Endothelial cell of umbilical vein (primary cell): ENCODE measurements at regions not wholly inside any gene's neighbourhood (a gene's known extent, or its start where the extent isn't known, plus 50 kb on each side); places are given as distances from the start of the nearest gene placed in this dataset.

Experiments used
- BruUV-seq: library from RNA; stranded (reverse); fragments of 400-500 nt; replicated peaks from 2 replicates; lab custom pipeline; 2021; lab: Mats Ljungman, UMichigan
- CTCF ChIA-PET: fragments of 300-600, 350-600 bp; sonication (Branson Sonifier 250); formaldehyde crosslinking; loops from one replicate; lab custom pipeline; 2021; ENCODE audit warnings: antibody characterized with exemption, inconsistent platforms; lab: Charles Lee
- POLR2A ChIA-PET: fragments of 300-600, 350-600 bp; sonication (Branson Sonifier 250); formaldehyde crosslinking; loops from one replicate; lab custom pipeline; 2021; ENCODE audit warnings: antibody characterized with exemption, inconsistent platforms; lab: Charles Lee
- DNase-seq: peaks from one replicate; pipeline ENCODE4 v3.0.0-alpha.2; 2011; ENCODE audit warnings: low read depth, low spot score
- FAIRE-seq: peaks from 2 replicates; lab custom pipeline; 2011; peaks lifted over from hg19 to GRCh38; lab: Jason Lieb, UNC
- H2AFZ ChIP-seq: 2 replicates; pipeline ENCODE4 v1.6.0; 2012; ENCODE audit warnings: low read depth, low read length, control low read depth, inconsistent platforms
- H3K27ac ChIP-seq: 2 replicates; pipeline ENCODE4 v1.5.1; 2011; ENCODE audit warnings: low read depth, mild to moderate bottlenecking, control low read depth, low read length, moderate library complexity; ENCODE audit not compliant: insufficient read depth
- H3K27me3 ChIP-seq, 2 experiments: 2 replicates each; pipeline versions ENCODE4 v1.6.0 to v1.6.1; 2011; ENCODE audit warnings: low read length in 2 of 2, mixed read lengths in 1 of 2; ENCODE audit not compliant: control insufficient read depth in 2 of 2, insufficient read depth in 2 of 2
- H3K36me3 ChIP-seq, 2 experiments: 2 replicates in 1 of 2; 3 replicates in 1 of 2; pipeline ENCODE4 v1.5.1; 2011; ENCODE audit warnings: low read length in 2 of 2, mild to moderate bottlenecking in 1 of 2, moderate library complexity in 1 of 2; ENCODE audit not compliant: control insufficient read depth in 2 of 2, insufficient read depth in 2 of 2; ENCODE audit errors: extremely low read depth in 1 of 2
- H3K4me1 ChIP-seq: 3 replicates; pipeline ENCODE4 v1.5.1; 2011; ENCODE audit warnings: mild to moderate bottlenecking, low read length; ENCODE audit not compliant: control insufficient read depth, insufficient read depth; ENCODE audit errors: extremely low read depth
- H3K4me2 ChIP-seq: 2 replicates; pipeline ENCODE4 v1.6.1; 2011; ENCODE audit warnings: low read length, control low read depth, mixed read lengths; ENCODE audit not compliant: insufficient read depth
- H3K4me3 ChIP-seq, 3 experiments: fragments of 200-600 bp in 1 of 3; sonication (generic), shearing (Covaris generic) in 1 of 3; replicated peaks in 1 of 3; 2 replicates each; pipeline ENCODE4 v1.5.1; 2011 to 2016; ENCODE audit warnings: control low read depth in 3 of 3, low read length in 3 of 3, mild to moderate bottlenecking in 2 of 3, inconsistent platforms in 1 of 3, low read depth in 1 of 3, moderate library complexity in 1 of 3; ENCODE audit not compliant: insufficient read depth in 1 of 3
- H3K79me2 ChIP-seq: 2 replicates; pipeline ENCODE4 v1.6.0; 2012; ENCODE audit warnings: low read length, inconsistent platforms; ENCODE audit not compliant: control insufficient read depth, insufficient read depth
- H3K9ac ChIP-seq: replicated peaks from 2 replicates; pipeline ENCODE3; 2011; ENCODE audit warnings: low read length, control low read depth; ENCODE audit not compliant: insufficient read depth; ENCODE audit errors: extremely low read depth
- H3K9me1 ChIP-seq: replicated peaks from 3 replicates; pipeline ENCODE4 v1.6.0; 2011; ENCODE audit warnings: mild to moderate bottlenecking, low read length; ENCODE audit not compliant: control insufficient read depth, insufficient read depth; ENCODE audit errors: extremely low read depth
- H3K9me3 ChIP-seq: replicated peaks from 2 replicates; pipeline ENCODE4 v1.5.1; 2012; ENCODE audit warnings: low read length, inconsistent platforms; ENCODE audit not compliant: control insufficient read depth, insufficient read depth
- H4K20me1 ChIP-seq: replicated peaks from 2 replicates; pipeline ENCODE3; 2011; ENCODE audit warnings: mild to moderate bottlenecking, low read length; ENCODE audit not compliant: control insufficient read depth, insufficient read depth; ENCODE audit errors: extremely low read depth
- EZH2 ChIP-seq: IDR thresholded peaks from 2 replicates; pipeline ENCODE4 v1.6.1; 2012; ENCODE audit warnings: borderline replicate concordance, low read depth, mild to moderate bottlenecking, moderate library complexity, low read length, inconsistent platforms; ENCODE audit not compliant: severe bottlenecking
- FOS ChIP-seq: IDR thresholded peaks from 2 replicates; pipeline ENCODE4 v1.6.1; 2011; ENCODE audit warnings: mild to moderate bottlenecking, low read length, moderate library complexity, borderline replicate concordance; ENCODE audit not compliant: insufficient read depth
- GATA2 ChIP-seq: IDR thresholded peaks from 2 replicates; pipeline ENCODE4 v1.7.0; 2011; ENCODE audit warnings: low read depth, mild to moderate bottlenecking, moderate library complexity, mixed read lengths, low read length; ENCODE audit not compliant: insufficient read length, insufficient read depth
- JUN ChIP-seq: IDR thresholded peaks from 2 replicates; pipeline ENCODE4 v1.6.1; 2011; ENCODE audit warnings: borderline replicate concordance, low read depth; ENCODE audit not compliant: insufficient read length, insufficient read depth
- MYC ChIP-seq: IDR thresholded peaks from one replicate; pipeline ENCODE4 v1.6.1; 2011; ENCODE audit warnings: mild to moderate bottlenecking, low read depth, low read length
- POLR2A ChIP-seq: IDR thresholded peaks from 2 replicates; pipeline ENCODE4 v1.6.1; 2012; ENCODE audit warnings: low read depth, mild to moderate bottlenecking, control low read depth, low read length
- POLR2AphosphoS5 ChIP-seq: IDR thresholded peaks from 2 replicates; pipeline ENCODE4 v1.6.1; 2012; ENCODE audit warnings: low read depth, mild to moderate bottlenecking, control low read depth, low read length, moderate library complexity; ENCODE audit not compliant: insufficient read depth
- dilution Hi-C: fragments of 300-500 bp; cut with MboI; formaldehyde crosslinking; loops from one replicate; pipeline ENCODE4 v1.15.0; 2019; ENCODE audit warnings: low sequenced_read_pairs; ENCODE audit not compliant: extremely low pct_ligation_motif_present
- intact Hi-C: fragments of 100-400 bp; cut with micrococcal nuclease; formaldehyde crosslinking; loops from one replicate; pipeline ENCODE4 v1.10.0; 2022
- TF ChIP-seq, protein P1 (sequence below), 2 donors: IDR thresholded peaks; 1 replicate in 1 of 2; 2 replicates in 1 of 2; pipeline ENCODE4 v1.5.1; 2011; ENCODE audit warnings: low read length in 2 of 2, mild to moderate bottlenecking in 2 of 2, moderate library complexity in 2 of 2, control low read depth in 1 of 2, inconsistent platforms in 1 of 2, low read depth in 1 of 2; ENCODE audit not compliant: insufficient read depth in 1 of 2; ENCODE audit errors: extremely low read depth in 1 of 2
- TF ChIP-seq, protein P2 (sequence below): IDR thresholded peaks from 2 replicates; pipeline ENCODE4 v1.6.1; 2011; ENCODE audit not compliant: insufficient read depth, insufficient read length

DNA sequence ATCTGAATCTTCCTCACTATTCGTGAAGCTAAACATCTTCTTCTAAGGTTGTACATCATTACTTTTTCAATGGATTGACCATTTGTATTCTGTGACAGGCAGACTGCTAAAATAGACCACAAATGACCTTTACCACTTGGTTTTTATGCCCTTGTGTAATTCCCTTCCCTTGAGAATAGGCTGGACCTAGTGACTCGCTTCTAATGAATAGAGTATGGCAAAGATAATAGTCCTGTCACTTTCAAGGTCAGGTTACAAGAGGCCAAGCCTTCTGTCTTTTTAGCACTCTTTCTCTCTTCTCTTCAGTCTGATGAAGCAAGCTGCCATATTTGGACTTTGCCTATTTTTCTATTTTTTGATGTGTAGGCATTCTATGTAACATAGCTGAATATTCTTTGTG is 492.9 kb downstream of the SOX6 start:
- H3K4me1 ChIP-seq = no peaks in the 10 kb centered on the region
- H4K20me1 ChIP-seq = no peaks in the 10 kb centered on the region
- ChIA-PET CTCF (interaction anchor here (1.3 kb wide), 1 partner anchor 77 kb away, joined by 3 read pairs; no protein-coding TSS in a partner anchor), POLR2A (no interaction called here)
- no peak overlapping the region for H3K4me2 ChIP-seq
- BruUV-seq = no TSS peak
- H2AFZ ChIP-seq = no peak overlapping the region
- no peak for DNase-seq
- H3K9ac ChIP-seq = no peak overlapping the region
- H3K36me3 ChIP-seq = no peaks in the 10 kb centered on the region
- H3K27me3 ChIP-seq = no peaks in the 10 kb centered on the region
- H3K9me1 ChIP-seq = no peaks in the 10 kb centered on the region
- H3K79me2 ChIP-seq = no peaks in the 10 kb centered on the region
- intact Hi-C loops = no loop called here
- no peak overlapping the region for H3K27ac ChIP-seq
- dilution Hi-C loops = no loop called here
- no peak for FAIRE-seq
- H3K9me3 ChIP-seq = no peaks in the 10 kb centered on the region
- H3K4me3 ChIP-seq = no peak overlapping the region
- TF ChIP-seq POLR2A (no peak), POLR2AphosphoS5 (no peak), MYC (no peak), GATA2 (no peak), EZH2 (no peak), FOS (no peak), JUN (no peak)
- TF ChIP-seq, protein P1, sequence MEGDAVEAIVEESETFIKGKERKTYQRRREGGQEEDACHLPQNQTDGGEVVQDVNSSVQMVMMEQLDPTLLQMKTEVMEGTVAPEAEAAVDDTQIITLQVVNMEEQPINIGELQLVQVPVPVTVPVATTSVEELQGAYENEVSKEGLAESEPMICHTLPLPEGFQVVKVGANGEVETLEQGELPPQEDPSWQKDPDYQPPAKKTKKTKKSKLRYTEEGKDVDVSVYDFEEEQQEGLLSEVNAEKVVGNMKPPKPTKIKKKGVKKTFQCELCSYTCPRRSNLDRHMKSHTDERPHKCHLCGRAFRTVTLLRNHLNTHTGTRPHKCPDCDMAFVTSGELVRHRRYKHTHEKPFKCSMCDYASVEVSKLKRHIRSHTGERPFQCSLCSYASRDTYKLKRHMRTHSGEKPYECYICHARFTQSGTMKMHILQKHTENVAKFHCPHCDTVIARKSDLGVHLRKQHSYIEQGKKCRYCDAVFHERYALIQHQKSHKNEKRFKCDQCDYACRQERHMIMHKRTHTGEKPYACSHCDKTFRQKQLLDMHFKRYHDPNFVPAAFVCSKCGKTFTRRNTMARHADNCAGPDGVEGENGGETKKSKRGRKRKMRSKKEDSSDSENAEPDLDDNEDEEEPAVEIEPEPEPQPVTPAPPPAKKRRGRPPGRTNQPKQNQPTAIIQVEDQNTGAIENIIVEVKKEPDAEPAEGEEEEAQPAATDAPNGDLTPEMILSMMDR (IDR thresholded peaks at IDR 0.05; ENCODE audit: extremely low read depth in 1 of 2, insufficient read depth in 1 of 2, low read depth in 1 of 2, low read length in 2 of 2) = no peak
- TF ChIP-seq, protein P2, sequence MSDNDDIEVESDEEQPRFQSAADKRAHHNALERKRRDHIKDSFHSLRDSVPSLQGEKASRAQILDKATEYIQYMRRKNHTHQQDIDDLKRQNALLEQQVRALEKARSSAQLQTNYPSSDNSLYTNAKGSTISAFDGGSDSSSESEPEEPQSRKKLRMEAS = no peak
